Endothelial cell of umbilical vein (primary cell): ENCODE measurements at regions not wholly inside any gene's neighbourhood (a gene's known extent, or its start where the extent isn't known, plus 50 kb on each side); places are given as distances from the start of the nearest gene placed in this dataset.

Experiments
- BruUV-seq: library from RNA; stranded (reverse); fragments of 400-500 nt; replicated peaks from 2 replicates; lab custom pipeline; 2021; lab: Mats Ljungman, UMichigan
- CTCF ChIA-PET: fragments of 300-600, 350-600 bp; sonication (Branson Sonifier 250); formaldehyde crosslinking; loops from one replicate; lab custom pipeline; 2021; ENCODE audit warnings: antibody characterized with exemption, inconsistent platforms; lab: Charles Lee
- POLR2A ChIA-PET: fragments of 300-600, 350-600 bp; sonication (Branson Sonifier 250); formaldehyde crosslinking; loops from one replicate; lab custom pipeline; 2021; ENCODE audit warnings: antibody characterized with exemption, inconsistent platforms; lab: Charles Lee
- DNase-seq: peaks from one replicate; pipeline ENCODE4 v3.0.0-alpha.2; 2011; ENCODE audit warnings: low read depth, low spot score
- FAIRE-seq: peaks from 2 replicates; lab custom pipeline; 2011; peaks lifted over from hg19 to GRCh38; lab: Jason Lieb, UNC
- H2AFZ ChIP-seq: 2 replicates; pipeline ENCODE4 v1.6.0; 2012; ENCODE audit warnings: low read depth, low read length, control low read depth, inconsistent platforms
- H3K27ac ChIP-seq: 2 replicates; pipeline ENCODE4 v1.5.1; 2011; ENCODE audit warnings: low read depth, mild to moderate bottlenecking, control low read depth, low read length, moderate library complexity; ENCODE audit not compliant: insufficient read depth
- H3K27me3 ChIP-seq, 2 experiments: 2 replicates each; pipeline versions ENCODE4 v1.6.0 to v1.6.1; 2011; ENCODE audit warnings: low read length in 2 of 2, mixed read lengths in 1 of 2; ENCODE audit not compliant: control insufficient read depth in 2 of 2, insufficient read depth in 2 of 2
- H3K36me3 ChIP-seq, 2 experiments: 2 replicates in 1 of 2; 3 replicates in 1 of 2; pipeline ENCODE4 v1.5.1; 2011; ENCODE audit warnings: low read length in 2 of 2, mild to moderate bottlenecking in 1 of 2, moderate library complexity in 1 of 2; ENCODE audit not compliant: control insufficient read depth in 2 of 2, insufficient read depth in 2 of 2; ENCODE audit errors: extremely low read depth in 1 of 2
- H3K4me1 ChIP-seq: 3 replicates; pipeline ENCODE4 v1.5.1; 2011; ENCODE audit warnings: mild to moderate bottlenecking, low read length; ENCODE audit not compliant: control insufficient read depth, insufficient read depth; ENCODE audit errors: extremely low read depth
- H3K4me2 ChIP-seq: 2 replicates; pipeline ENCODE4 v1.6.1; 2011; ENCODE audit warnings: low read length, control low read depth, mixed read lengths; ENCODE audit not compliant: insufficient read depth
- H3K4me3 ChIP-seq, 3 experiments: fragments of 200-600 bp in 1 of 3; sonication (generic), shearing (Covaris generic) in 1 of 3; replicated peaks in 1 of 3; 2 replicates each; pipeline ENCODE4 v1.5.1; 2011 to 2016; ENCODE audit warnings: control low read depth in 3 of 3, low read length in 3 of 3, mild to moderate bottlenecking in 2 of 3, inconsistent platforms in 1 of 3, low read depth in 1 of 3, moderate library complexity in 1 of 3; ENCODE audit not compliant: insufficient read depth in 1 of 3
- H3K79me2 ChIP-seq: 2 replicates; pipeline ENCODE4 v1.6.0; 2012; ENCODE audit warnings: low read length, inconsistent platforms; ENCODE audit not compliant: control insufficient read depth, insufficient read depth
- H3K9ac ChIP-seq: replicated peaks from 2 replicates; pipeline ENCODE3; 2011; ENCODE audit warnings: low read length, control low read depth; ENCODE audit not compliant: insufficient read depth; ENCODE audit errors: extremely low read depth
- H3K9me1 ChIP-seq: replicated peaks from 3 replicates; pipeline ENCODE4 v1.6.0; 2011; ENCODE audit warnings: mild to moderate bottlenecking, low read length; ENCODE audit not compliant: control insufficient read depth, insufficient read depth; ENCODE audit errors: extremely low read depth
- H3K9me3 ChIP-seq: replicated peaks from 2 replicates; pipeline ENCODE4 v1.5.1; 2012; ENCODE audit warnings: low read length, inconsistent platforms; ENCODE audit not compliant: control insufficient read depth, insufficient read depth
- H4K20me1 ChIP-seq: replicated peaks from 2 replicates; pipeline ENCODE3; 2011; ENCODE audit warnings: mild to moderate bottlenecking, low read length; ENCODE audit not compliant: control insufficient read depth, insufficient read depth; ENCODE audit errors: extremely low read depth
- EZH2 ChIP-seq: IDR thresholded peaks from 2 replicates; pipeline ENCODE4 v1.6.1; 2012; ENCODE audit warnings: borderline replicate concordance, low read depth, mild to moderate bottlenecking, moderate library complexity, low read length, inconsistent platforms; ENCODE audit not compliant: severe bottlenecking
- FOS ChIP-seq: IDR thresholded peaks from 2 replicates; pipeline ENCODE4 v1.6.1; 2011; ENCODE audit warnings: mild to moderate bottlenecking, low read length, moderate library complexity, borderline replicate concordance; ENCODE audit not compliant: insufficient read depth
- GATA2 ChIP-seq: IDR thresholded peaks from 2 replicates; pipeline ENCODE4 v1.7.0; 2011; ENCODE audit warnings: low read depth, mild to moderate bottlenecking, moderate library complexity, mixed read lengths, low read length; ENCODE audit not compliant: insufficient read length, insufficient read depth
- JUN ChIP-seq: IDR thresholded peaks from 2 replicates; pipeline ENCODE4 v1.6.1; 2011; ENCODE audit warnings: borderline replicate concordance, low read depth; ENCODE audit not compliant: insufficient read length, insufficient read depth
- MAX ChIP-seq: IDR thresholded peaks from 2 replicates; pipeline ENCODE4 v1.6.1; 2011; ENCODE audit not compliant: insufficient read depth, insufficient read length
- MYC ChIP-seq: IDR thresholded peaks from one replicate; pipeline ENCODE4 v1.6.1; 2011; ENCODE audit warnings: mild to moderate bottlenecking, low read depth, low read length
- POLR2A ChIP-seq: IDR thresholded peaks from 2 replicates; pipeline ENCODE4 v1.6.1; 2012; ENCODE audit warnings: low read depth, mild to moderate bottlenecking, control low read depth, low read length
- POLR2AphosphoS5 ChIP-seq: IDR thresholded peaks from 2 replicates; pipeline ENCODE4 v1.6.1; 2012; ENCODE audit warnings: low read depth, mild to moderate bottlenecking, control low read depth, low read length, moderate library complexity; ENCODE audit not compliant: insufficient read depth
- dilution Hi-C: fragments of 300-500 bp; cut with MboI; formaldehyde crosslinking; loops from one replicate; pipeline ENCODE4 v1.15.0; 2019; ENCODE audit warnings: low sequenced_read_pairs; ENCODE audit not compliant: extremely low pct_ligation_motif_present
- intact Hi-C: fragments of 100-400 bp; cut with micrococcal nuclease; formaldehyde crosslinking; loops from one replicate; pipeline ENCODE4 v1.10.0; 2022
- TF ChIP-seq, protein P1 (sequence below), 2 donors: IDR thresholded peaks; 1 replicate in 1 of 2; 2 replicates in 1 of 2; pipeline ENCODE4 v1.5.1; 2011; ENCODE audit warnings: low read length in 2 of 2, mild to moderate bottlenecking in 2 of 2, moderate library complexity in 2 of 2, control low read depth in 1 of 2, inconsistent platforms in 1 of 2, low read depth in 1 of 2; ENCODE audit not compliant: insufficient read depth in 1 of 2; ENCODE audit errors: extremely low read depth in 1 of 2

GRCh38 chr1:214135886-214136285 is 145.1 kb upstream of the SMYD2 start:
- no peaks in the 10 kb centered on the region for H3K9me3 ChIP-seq
- dilution Hi-C loops, result no loop called here
- H2AFZ ChIP-seq, result no peak overlapping the region
- no peak overlapping the region for H3K4me3 ChIP-seq
- DNase-seq (no peak), FAIRE-seq (no peak)
- TF ChIP-seq EZH2, result no peak
- TF ChIP-seq MAX, result no peak
- TF ChIP-seq POLR2A, result no peak
- no peak for TF ChIP-seq FOS
- TF ChIP-seq MYC, result no peak
- TF ChIP-seq, protein P1, sequence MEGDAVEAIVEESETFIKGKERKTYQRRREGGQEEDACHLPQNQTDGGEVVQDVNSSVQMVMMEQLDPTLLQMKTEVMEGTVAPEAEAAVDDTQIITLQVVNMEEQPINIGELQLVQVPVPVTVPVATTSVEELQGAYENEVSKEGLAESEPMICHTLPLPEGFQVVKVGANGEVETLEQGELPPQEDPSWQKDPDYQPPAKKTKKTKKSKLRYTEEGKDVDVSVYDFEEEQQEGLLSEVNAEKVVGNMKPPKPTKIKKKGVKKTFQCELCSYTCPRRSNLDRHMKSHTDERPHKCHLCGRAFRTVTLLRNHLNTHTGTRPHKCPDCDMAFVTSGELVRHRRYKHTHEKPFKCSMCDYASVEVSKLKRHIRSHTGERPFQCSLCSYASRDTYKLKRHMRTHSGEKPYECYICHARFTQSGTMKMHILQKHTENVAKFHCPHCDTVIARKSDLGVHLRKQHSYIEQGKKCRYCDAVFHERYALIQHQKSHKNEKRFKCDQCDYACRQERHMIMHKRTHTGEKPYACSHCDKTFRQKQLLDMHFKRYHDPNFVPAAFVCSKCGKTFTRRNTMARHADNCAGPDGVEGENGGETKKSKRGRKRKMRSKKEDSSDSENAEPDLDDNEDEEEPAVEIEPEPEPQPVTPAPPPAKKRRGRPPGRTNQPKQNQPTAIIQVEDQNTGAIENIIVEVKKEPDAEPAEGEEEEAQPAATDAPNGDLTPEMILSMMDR (IDR thresholded peaks at IDR 0.05; ENCODE audit: extremely low read depth in 1 of 2, insufficient read depth in 1 of 2, low read depth in 1 of 2, low read length in 2 of 2), result no peak
- TF ChIP-seq GATA2, result no peak
- no peak for TF ChIP-seq POLR2AphosphoS5
- no peak for TF ChIP-seq JUN
- intact Hi-C loops, result loop anchor here (5.0 kb wide), 1 partner anchor 546 kb away; no protein-coding TSS in a partner anchor
- no peak overlapping the region for H3K27ac ChIP-seq
- CTCF ChIA-PET, result interaction anchor here (1.0 to 1.4 kb wide), 2 partner anchors 11 to 193 kb away, joined by 4 to 7 read pairs; no protein-coding TSS in a partner anchor
- H3K4me1 ChIP-seq, result no peaks in the 10 kb centered on the region
- no peak overlapping the region for H3K9ac ChIP-seq
- no peaks in the 10 kb centered on the region for H3K9me1 ChIP-seq
- H3K36me3 ChIP-seq, result no peaks in the 10 kb centered on the region
- BruUV-seq, result no TSS peak
- no peak overlapping the region for H3K4me2 ChIP-seq
- H3K27me3 ChIP-seq, result no peaks in the 10 kb centered on the region
- no peaks in the 10 kb centered on the region for H4K20me1 ChIP-seq
- POLR2A ChIA-PET, result no interaction called here
- no peaks in the 10 kb centered on the region for H3K79me2 ChIP-seq
